Neuronal stem cell (in vitro differentiated cells): ENCODE measurements at regions not wholly inside any gene's neighbourhood (a gene's known extent, or its start where the extent isn't known, plus 50 kb on each side); places are given as distances from the start of the nearest gene placed in this dataset.

Experiments used
- DNase-seq: peaks from one replicate; pipeline ENCODE4 v3.0.0-alpha.2; 2013; ENCODE audit warnings: low spot score
- H2AFZ ChIP-seq: one replicate; pipeline ENCODE4 v1.6.1; 2013; ENCODE audit warnings: mild to moderate bottlenecking, low read length, inconsistent platforms
- H2AK5ac ChIP-seq: 2 replicates; pipeline ENCODE4 v1.6.1; 2013; ENCODE audit warnings: low read depth, mild to moderate bottlenecking, inconsistent platforms, low read length, moderate library complexity, mixed read lengths
- H2BK120ac ChIP-seq: 2 replicates; pipeline ENCODE4 v1.6.1; 2013; ENCODE audit warnings: low read depth, mild to moderate bottlenecking, inconsistent platforms, low read length, moderate library complexity, mixed read lengths
- H2BK12ac ChIP-seq: one replicate; pipeline ENCODE4 v1.6.1; 2013; ENCODE audit warnings: low read length, inconsistent platforms
- H2BK15ac ChIP-seq: 2 replicates; pipeline ENCODE4 v1.6.1; 2013; ENCODE audit warnings: mild to moderate bottlenecking, low read length, inconsistent platforms, mixed read lengths
- H2BK5ac ChIP-seq: one replicate; pipeline ENCODE4 v1.6.1; 2013; ENCODE audit warnings: inconsistent platforms, mild to moderate bottlenecking, low read length, moderate library complexity
- H3K14ac ChIP-seq: one replicate; pipeline ENCODE4 v1.6.1; 2013; ENCODE audit warnings: low read length, inconsistent platforms
- H3K18ac ChIP-seq: 2 replicates; pipeline ENCODE4 v1.6.1; 2013; ENCODE audit warnings: low read length, inconsistent platforms
- H3K23ac ChIP-seq: 2 replicates; pipeline ENCODE4 v1.6.1; 2013; ENCODE audit warnings: low read depth, mild to moderate bottlenecking, mixed read lengths, low read length, inconsistent platforms; ENCODE audit not compliant: poor library complexity
- H3K27ac ChIP-seq: replicated peaks from 3 replicates; pipeline ENCODE4 v1.5.1; 2013; ENCODE audit warnings: low read length, inconsistent platforms
- H3K27me3 ChIP-seq, 3 experiments: 2 replicates each; pipeline ENCODE4 v1.6.1; 2013; ENCODE audit warnings: low read length in 3 of 3, mild to moderate bottlenecking in 2 of 3, inconsistent platforms in 1 of 3, low read depth in 1 of 3, mixed read lengths in 1 of 3, moderate library complexity in 1 of 3; ENCODE audit not compliant: control insufficient read depth in 3 of 3, insufficient read depth in 3 of 3
- H3K36me3 ChIP-seq, 2 donors: replicated peaks in 1 of 2; 2 replicates each; pipeline ENCODE4 v1.6.1; 2013; ENCODE audit warnings: low read length in 2 of 2; ENCODE audit not compliant: control insufficient read depth in 2 of 2, insufficient read depth in 2 of 2
- H3K4ac ChIP-seq: 2 replicates; pipeline ENCODE4 v1.6.1; 2013; ENCODE audit warnings: inconsistent platforms, mild to moderate bottlenecking, low read length, moderate library complexity
- H3K4me1 ChIP-seq, 2 donors: 1 replicate in 1 of 2; 2 replicates in 1 of 2; pipeline ENCODE4 v1.6.1; 2013; ENCODE audit warnings: low read length in 2 of 2, low read depth in 1 of 2; ENCODE audit not compliant: control insufficient read depth in 2 of 2, insufficient read depth in 1 of 2
- H3K4me2 ChIP-seq: one replicate; pipeline ENCODE4 v1.6.1; 2013; ENCODE audit warnings: mild to moderate bottlenecking, low read length, inconsistent platforms; ENCODE audit not compliant: insufficient read depth, poor library complexity, severe bottlenecking
- H3K4me3 ChIP-seq, 2 donors: 2 replicates each; pipeline ENCODE4 v1.5.1; 2013; ENCODE audit warnings: low read length in 2 of 2, mild to moderate bottlenecking in 2 of 2, inconsistent platforms in 1 of 2, moderate library complexity in 1 of 2
- H3K79me1 ChIP-seq: one replicate; pipeline ENCODE4 v1.6.1; 2013; ENCODE audit warnings: low read depth, mild to moderate bottlenecking, inconsistent platforms, low read length, moderate library complexity
- H3K9ac ChIP-seq: one replicate; pipeline ENCODE4 v1.6.1; 2013; ENCODE audit warnings: mild to moderate bottlenecking, low read depth, low read length, inconsistent platforms; ENCODE audit not compliant: poor library complexity
- H3K9me3 ChIP-seq, 2 donors: replicated peaks in 1 of 2; 2 replicates each; pipeline versions ENCODE3 to v1.6.1; 2013; ENCODE audit warnings: low read length in 2 of 2, mild to moderate bottlenecking in 2 of 2, inconsistent platforms in 1 of 2, low read depth in 1 of 2, mixed read lengths in 1 of 2, moderate library complexity in 1 of 2; ENCODE audit not compliant: control insufficient read depth in 2 of 2, insufficient read depth in 1 of 2
- H4K8ac ChIP-seq: one replicate; pipeline ENCODE4 v1.6.1; 2013; ENCODE audit warnings: low read depth, mild to moderate bottlenecking, inconsistent platforms, low read length, moderate library complexity
- H4K91ac ChIP-seq: one replicate; pipeline ENCODE4 v1.6.1; 2013; ENCODE audit warnings: low read length, low read depth, mild to moderate bottlenecking, inconsistent platforms; ENCODE audit not compliant: poor library complexity
- WGBS, 2 donors: extraction: QIAGEN DNeasy Blood & Tissue Kit; methylation state at CpG; one replicate each; pipeline ENCODE4 v1.1.7; 2013; ENCODE audit warnings: missing lambda C conversion rate in 2 of 2, mixed read lengths in 1 of 2; ENCODE audit not compliant: insufficient read length in 2 of 2, insufficient replicate concordance in 1 of 2; ENCODE audit errors: extremely low coverage in 2 of 2; 5-methylcytosine and 5-hydroxymethylcytosine counted together

DNA sequence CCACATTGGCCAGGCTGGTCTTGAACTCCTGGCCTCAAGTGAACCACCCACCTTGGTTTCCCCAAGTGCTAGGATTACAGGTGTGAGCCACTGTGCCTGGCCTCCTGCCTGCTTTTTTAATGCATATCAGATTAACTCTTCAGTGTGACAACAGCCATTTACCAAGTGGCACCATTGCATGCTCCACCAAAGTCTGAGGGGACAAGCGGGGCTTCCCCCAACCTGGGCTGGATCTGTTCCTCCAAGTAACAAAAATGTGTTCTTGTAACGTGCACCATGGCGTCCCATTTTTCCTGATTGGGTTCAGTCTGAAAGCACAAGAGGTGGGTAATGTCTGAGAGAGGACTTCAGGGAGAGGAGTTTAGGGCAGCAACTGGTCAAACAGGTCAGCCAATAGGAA lies 77.8 kb downstream of the TEX29 start:
- no peak overlapping the region for H2BK15ac ChIP-seq
- no peak overlapping the region for H3K4me2 ChIP-seq
- H3K4me3 ChIP-seq: no peak overlapping the region
- no peak overlapping the region for H2BK5ac ChIP-seq
- H3K9ac ChIP-seq: no peak overlapping the region
- peaks cover 0 to 19% (median 0%) of the 10 kb centered on the region in 3 experiments for H3K27me3 ChIP-seq
- WGBS, 2 donors: no CpG with 5 or more reads among the region's 3 CpGs
- H3K4me1 ChIP-seq: no peaks in the 10 kb centered on the region
- no peak overlapping the region for H3K23ac ChIP-seq
- H2BK120ac ChIP-seq: no peak overlapping the region
- no peak overlapping the region for H3K18ac ChIP-seq
- H3K9me3 ChIP-seq: no peaks in the 10 kb centered on the region
- no peaks in the 10 kb centered on the region for H3K36me3 ChIP-seq
- no peak overlapping the region for H2AFZ ChIP-seq
- H2AK5ac ChIP-seq: no peak overlapping the region
- no peak overlapping the region for H4K8ac ChIP-seq
- no peak for DNase-seq
- no peak overlapping the region for H3K27ac ChIP-seq
- H3K79me1 ChIP-seq: no peaks in the 10 kb centered on the region
- no peak overlapping the region for H3K4ac ChIP-seq
- H2BK12ac ChIP-seq: no peak overlapping the region
- no peak overlapping the region for H4K91ac ChIP-seq
- no peak overlapping the region for H3K14ac ChIP-seq

DNA sequence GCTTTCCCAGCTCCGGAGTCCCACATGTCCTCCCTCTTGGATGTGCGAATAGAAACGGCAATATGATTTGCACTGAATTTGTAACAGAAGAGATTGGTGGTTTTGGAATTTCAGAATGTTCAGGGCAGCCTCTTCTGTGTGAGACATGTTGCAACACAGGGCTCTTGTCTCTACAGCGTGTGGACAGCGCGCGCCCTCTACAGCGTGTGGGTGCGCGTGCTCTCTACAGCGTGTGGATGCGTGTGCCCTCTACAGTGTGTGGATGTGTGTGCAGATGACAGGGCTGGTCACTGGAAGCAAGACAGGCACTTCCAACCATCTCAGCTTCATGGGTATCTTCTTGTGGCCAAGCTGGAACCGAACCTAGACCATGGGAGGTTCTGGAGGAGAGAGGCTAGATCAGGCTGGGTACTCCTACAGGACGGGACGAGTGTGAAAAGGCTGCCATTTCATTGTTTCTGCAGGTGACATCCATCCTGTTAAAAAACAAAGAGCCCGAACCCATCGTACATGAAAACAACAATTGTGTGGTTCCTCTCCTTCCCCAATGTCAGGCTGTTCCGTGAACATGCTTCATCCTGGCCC lies 78.4 kb downstream of the TEX29 start:
- Histone ChIP-seq H2BK5ac (no peak overlapping the region), H3K14ac (no peak overlapping the region), H2AK5ac (no peak overlapping the region), H2BK12ac (no peak overlapping the region), H3K18ac (no peak overlapping the region), H2BK120ac (no peak overlapping the region), H3K4me1 (no peaks in the 10 kb centered on the region), H2AFZ (no peak overlapping the region), H3K27me3 (peaks cover 0 to 15% (median 0%) of the 10 kb centered on the region in 3 experiments), H3K4me2 (no peak overlapping the region), H3K27ac (no peak overlapping the region), H3K9ac (no peak overlapping the region), H4K91ac (no peak overlapping the region), H3K79me1 (no peaks in the 10 kb centered on the region), H4K8ac (no peak overlapping the region), H3K23ac (no peak overlapping the region), H3K4ac (no peak overlapping the region), H2BK15ac (peak overlapping the region; percentile 7), H3K4me3 (no peak overlapping the region), H3K36me3 (no peaks in the 10 kb centered on the region), H3K9me3 (no peaks in the 10 kb centered on the region)
- no peak for DNase-seq
- WGBS, 2 donors: no CpG with 5 or more reads among the region's 18 CpGs

DNA sequence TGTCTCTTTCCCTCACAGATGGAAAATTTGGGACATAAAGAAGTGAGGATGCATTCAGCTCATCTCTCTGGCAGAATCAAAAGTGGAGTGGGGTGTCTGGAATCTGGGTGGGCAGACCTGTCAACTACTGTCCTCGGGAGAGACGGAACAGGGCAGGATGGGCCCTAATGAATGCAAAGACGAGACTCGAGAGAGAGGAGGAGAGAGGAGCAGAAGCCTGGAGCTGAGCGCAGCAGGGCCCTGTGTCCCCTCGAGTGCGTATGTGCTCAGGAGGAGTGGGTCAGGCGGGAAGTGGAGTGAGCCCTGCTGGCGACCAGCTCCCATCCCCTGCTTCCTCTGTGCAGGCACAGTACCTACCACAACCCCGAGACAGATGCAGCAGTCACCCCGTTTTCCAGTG lies 78.9 kb downstream of the TEX29 start:
- Histone ChIP-seq H4K8ac (no peak overlapping the region), H2BK120ac (no peak overlapping the region), H3K36me3 (no peaks in the 10 kb centered on the region), H3K4me1 (no peaks in the 10 kb centered on the region), H3K18ac (no peak overlapping the region), H4K91ac (no peak overlapping the region), H2AK5ac (no peak overlapping the region), H2BK5ac (no peak overlapping the region), H3K14ac (no peak overlapping the region), H3K9me3 (no peaks in the 10 kb centered on the region), H3K4me2 (no peak overlapping the region), H2BK12ac (no peak overlapping the region), H2AFZ (no peak overlapping the region), H3K9ac (no peak overlapping the region), H3K27me3 (peaks cover 0 to 15% (median 0%) of the 10 kb centered on the region in 3 experiments), H3K4ac (no peak overlapping the region), H3K23ac (no peak overlapping the region), H3K27ac (no peak overlapping the region), H2BK15ac (no peak overlapping the region), H3K4me3 (no peak overlapping the region), H3K79me1 (no peaks in the 10 kb centered on the region)
- DNase-seq: no peak
- WGBS, 2 donors: no CpG with 5 or more reads among the region's 11 CpGs

DNA sequence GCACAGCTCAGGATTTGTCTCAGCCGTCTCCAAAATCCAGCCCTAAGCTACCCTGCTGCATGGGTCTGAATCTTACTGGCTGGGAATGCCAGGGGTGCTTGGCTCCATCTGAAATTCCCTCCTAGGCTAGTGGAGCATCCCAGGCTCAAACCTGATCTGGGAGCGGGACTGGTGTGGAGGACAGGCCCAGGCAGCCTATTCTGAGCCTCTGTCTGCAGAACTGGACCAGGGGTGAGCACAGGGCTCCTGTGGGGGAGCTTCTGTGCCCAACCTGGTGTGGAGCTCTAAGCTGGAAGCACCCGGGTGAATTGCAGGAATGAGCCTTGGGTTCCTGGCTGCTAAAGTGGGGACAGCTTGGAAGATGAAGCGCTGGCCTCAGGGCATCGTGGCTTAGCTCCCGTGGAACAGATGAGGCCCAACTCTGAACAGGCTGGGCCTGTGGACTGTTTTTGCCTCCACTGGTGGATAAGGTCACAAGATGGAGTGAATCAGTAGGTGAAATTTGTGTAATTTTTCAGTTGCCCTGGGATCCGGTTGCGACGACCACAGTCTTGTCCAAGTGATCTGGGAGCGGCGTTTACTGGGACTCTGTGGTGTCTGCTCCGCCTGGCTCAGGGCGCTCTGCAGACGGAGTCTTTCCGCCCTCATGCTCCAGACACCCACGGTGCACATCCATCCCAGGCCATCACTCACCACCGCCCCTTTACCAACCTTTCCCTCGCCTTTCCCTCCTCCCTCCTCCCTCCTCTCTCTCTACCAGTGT lies 79.5 kb downstream of the TEX29 start:
- Histone ChIP-seq H2BK12ac (no peak overlapping the region), H3K27ac (no peak overlapping the region), H3K9ac (no peak overlapping the region)

More for the DNA sequence above, 79.5 kb downstream of the TEX29 start:
- Histone ChIP-seq H4K91ac (no peak overlapping the region), H2BK5ac (no peak overlapping the region), H2BK15ac (no peak overlapping the region), H3K9me3 (no peaks in the 10 kb centered on the region), H3K18ac (no peak overlapping the region), H2AFZ (no peak overlapping the region), H3K4ac (no peak overlapping the region), H3K4me2 (no peak overlapping the region), H3K14ac (no peak overlapping the region), H3K4me3 (no peak overlapping the region), H2AK5ac (no peak overlapping the region), H2BK120ac (no peak overlapping the region), H4K8ac (no peak overlapping the region), H3K36me3 (no peaks in the 10 kb centered on the region), H3K23ac (no peak overlapping the region), H3K4me1 (no peaks in the 10 kb centered on the region), H3K27me3 (peaks cover 0 to 17% (median 0%) of the 10 kb centered on the region in 3 experiments), H3K79me1 (no peaks in the 10 kb centered on the region)
- no peak for DNase-seq
- WGBS, 2 donors: no CpG with 5 or more reads among the region's 18 CpGs
